ENCODE measurements at regions not wholly inside any gene's neighbourhood (a gene's known extent, or its start where the extent isn't known, plus 50 kb on each side); places are given as distances from the start of the nearest gene placed in this dataset.
A peak's percentile ranks its signal among the peaks of the same experiment; 100 is the strongest.
"Not testable (repeated sequence)": the region's sequence is repeated elsewhere in the genome, so short reads cannot be mapped to it uniquely, and the experiment has no call there.

- TF ChIP-seq CTCF (IDR thresholded peaks at IDR 0.05; ENCODE audit: insufficient read depth, low read depth, low read length) (no peak), EZH2 (IDR thresholded peaks at IDR 0.05; ENCODE audit: insufficient read depth, low read length) (no peak)
- Histone ChIP-seq H3K4me1 (ENCODE audit: insufficient read depth, low read length) (peaks cover 3% of the 10 kb centered on the region), H3K9me3 (ENCODE audit: insufficient read depth, low read depth, low read length) (no peaks in the 10 kb centered on the region), H3K27me3 (ENCODE audit: insufficient read depth, low read length) (no peaks in the 10 kb centered on the region), H3K27ac (ENCODE audit: low read depth, low read length) (no peak overlapping the region), H3K79me2 (ENCODE audit: insufficient read depth, low read length) (no peaks in the 10 kb centered on the region), H3K4me2 (ENCODE audit: low read length) (no peak overlapping the region), H2AFZ (ENCODE audit: low read depth, low read length) (peak overlapping the region; percentile 45), H3K36me3 (ENCODE audit: insufficient read depth, low read length) (no peaks in the 10 kb centered on the region), H4K20me1 (ENCODE audit: insufficient read depth, low read length) (no peaks in the 10 kb centered on the region), H3K9ac (ENCODE audit: low read length) (no peak overlapping the region), H3K4me3 (ENCODE audit: insufficient read depth, low read depth, low read length) (no peak overlapping the region)
- FAIRE-seq (no peak), DNase-seq (ENCODE audit: low read depth) (no peak)
- H3K36me3 Mint-ChIP-seq (ENCODE audit: low read depth, unreplicated experiment): no peaks in the 10 kb centered on the region
- H3K4me1 Mint-ChIP-seq (ENCODE audit: low read depth, unreplicated experiment): no peaks in the 10 kb centered on the region
- no peak overlapping the region for H3K4me3 Mint-ChIP-seq (ENCODE audit: unreplicated experiment)
- no peaks in the 10 kb centered on the region for H3K9me3 Mint-ChIP-seq (ENCODE audit: unreplicated experiment)
- no peak overlapping the region for H3K27ac Mint-ChIP-seq (ENCODE audit: unreplicated experiment)
- H3K27me3 Mint-ChIP-seq (ENCODE audit: low read depth, unreplicated experiment): no peaks in the 10 kb centered on the region
These were observed 1303.4 kb downstream of the PCDH9 start for GRCh38 chr13:65926750-65927171.

GRCh38 chr13:65922846-65923245, 1307.3 kb downstream of the PCDH9 start:
- not testable (repeated sequence) for H3K4me3 Mint-ChIP-seq (ENCODE audit: unreplicated experiment); H3K27ac Mint-ChIP-seq (ENCODE audit: unreplicated experiment); DNase-seq (ENCODE audit: low read depth); H3K27me3 ChIP-seq (ENCODE audit: insufficient read depth, low read length); H3K79me2 ChIP-seq (ENCODE audit: insufficient read depth, low read length); H3K27ac ChIP-seq (ENCODE audit: low read depth, low read length); FAIRE-seq; H3K4me2 ChIP-seq (ENCODE audit: low read length); H4K20me1 ChIP-seq (ENCODE audit: insufficient read depth, low read length); H3K36me3 ChIP-seq (ENCODE audit: insufficient read depth, low read length); H3K36me3 Mint-ChIP-seq (ENCODE audit: low read depth, unreplicated experiment); H3K4me3 ChIP-seq (ENCODE audit: insufficient read depth, low read depth, low read length); H3K27me3 Mint-ChIP-seq (ENCODE audit: low read depth, unreplicated experiment); H3K4me1 Mint-ChIP-seq (ENCODE audit: low read depth, unreplicated experiment); H3K9ac ChIP-seq (ENCODE audit: low read length); H3K4me1 ChIP-seq (ENCODE audit: insufficient read depth, low read length); H2AFZ ChIP-seq (ENCODE audit: low read depth, low read length); H3K9me3 ChIP-seq (ENCODE audit: insufficient read depth, low read depth, low read length); H3K9me3 Mint-ChIP-seq (ENCODE audit: unreplicated experiment)

- Histone ChIP-seq H3K9ac (ENCODE audit: low read length) (no peak overlapping the region), H3K4me1 (ENCODE audit: insufficient read depth, low read length) (no peaks in the 10 kb centered on the region), H3K27me3 (ENCODE audit: insufficient read depth, low read length) (no peaks in the 10 kb centered on the region), H3K4me2 (ENCODE audit: low read length) (no peak overlapping the region), H3K9me3 (ENCODE audit: insufficient read depth, low read depth, low read length) (no peaks in the 10 kb centered on the region), H3K27ac (ENCODE audit: low read depth, low read length) (no peak overlapping the region), H3K79me2 (ENCODE audit: insufficient read depth, low read length) (no peaks in the 10 kb centered on the region), H2AFZ (ENCODE audit: low read depth, low read length) (no peak overlapping the region), H3K36me3 (ENCODE audit: insufficient read depth, low read length) (no peaks in the 10 kb centered on the region), H3K4me3 (ENCODE audit: insufficient read depth, low read depth, low read length) (no peak overlapping the region), H4K20me1 (ENCODE audit: insufficient read depth, low read length) (no peaks in the 10 kb centered on the region)
- FAIRE-seq (no peak), DNase-seq (ENCODE audit: low read depth) (no peak)
- Mint-ChIP-seq H3K27me3 (ENCODE audit: low read depth, unreplicated experiment) (no peaks in the 10 kb centered on the region), H3K4me1 (ENCODE audit: low read depth, unreplicated experiment) (no peaks in the 10 kb centered on the region), H3K36me3 (ENCODE audit: low read depth, unreplicated experiment) (no peaks in the 10 kb centered on the region), H3K4me3 (ENCODE audit: unreplicated experiment) (no peak overlapping the region), H3K27ac (ENCODE audit: unreplicated experiment) (no peak overlapping the region), H3K9me3 (ENCODE audit: unreplicated experiment) (no peaks in the 10 kb centered on the region)
- no peak for TF ChIP-seq EZH2 (IDR thresholded peaks at IDR 0.05; ENCODE audit: insufficient read depth, low read length)
- TF ChIP-seq CTCF (IDR thresholded peaks at IDR 0.05; ENCODE audit: insufficient read depth, low read depth, low read length): no peak
These were observed 1308.2 kb downstream of the PCDH9 start for GRCh38 chr13:65921933-65922332.

Data from astrocyte (in vitro differentiated cells and primary cell).